Uterus (tissue), 3 donors: ENCODE measurements at regions not wholly inside any gene's neighbourhood (a gene's known extent, or its start where the extent isn't known, plus 50 kb on each side); places are given as distances from the start of the nearest gene placed in this dataset.
A peak's percentile ranks its signal among the peaks of the same experiment; 100 is the strongest.

Experiments
- DNase-seq, 2 donors: peaks; one replicate each; pipeline ENCODE4 v3.0.0-alpha.2; 2019 to 2020
- H3K27ac ChIP-seq, 2 donors: fragments of 200-600 bp; sonication (generic); 1 replicate in 1 of 2; 2 replicates in 1 of 2; pipeline ENCODE4 v1.5.1; 2016 to 2018
- H3K27me3 ChIP-seq, 2 donors: fragments of 200-600 bp; sonication (generic); one replicate each; pipeline ENCODE4 v1.5.1; 2018 to 2019; ENCODE audit warnings: control low read depth in 1 of 2
- H3K36me3 ChIP-seq, 2 donors: fragments of 200-600 bp; sonication (generic); one replicate each; pipeline ENCODE4 v1.5.1; 2019; ENCODE audit warnings: control low read depth in 1 of 2
- H3K4me1 ChIP-seq, 2 donors: fragments of 200-600 bp; sonication (generic); one replicate each; pipeline ENCODE4 v1.5.1; 2018 to 2019; ENCODE audit warnings: control low read depth in 1 of 2
- H3K4me3 ChIP-seq, 2 donors: fragments of 200-600 bp; sonication (generic); 1 replicate in 1 of 2; 2 replicates in 1 of 2; pipeline ENCODE4 v1.5.1; 2018 to 2019; ENCODE audit warnings: mild to moderate bottlenecking in 1 of 2
- H3K9me3 ChIP-seq, 2 donors: fragments of 200-600 bp; sonication (generic); one replicate each; pipeline ENCODE4 v1.5.1; 2019; ENCODE audit warnings: control low read depth in 1 of 2
- CTCF ChIP-seq, 4 experiments: fragments of 200-600 bp in 2 of 4; fragments of 450-650 bp in 2 of 4; sonication (generic) in 2 of 4; IDR thresholded peaks; one replicate each; pipeline ENCODE4 v1.5.1; 2016 to 2019; ENCODE audit warnings: antibody characterized with exemption in 4 of 4, mild to moderate bottlenecking in 2 of 4, moderate library complexity in 1 of 4
- POLR2A ChIP-seq, 2 donors: fragments of 450-650 bp; IDR thresholded peaks; one replicate each; pipeline ENCODE4 v1.6.1; 2016; ENCODE audit warnings: antibody characterized with exemption in 2 of 2, mild to moderate bottlenecking in 1 of 2, moderate library complexity in 1 of 2
- intact Hi-C: fragments of 100-400 bp; cut with DNase I; formaldehyde crosslinking; loops from one replicate; pipeline ENCODE4 v1.15.1; 2023; ENCODE audit warnings: low total_unique reads
- donor health status: DM: yes; HTN: yes; CAD: no.

- no peaks in the 10 kb centered on the region for H3K4me1 ChIP-seq
- H3K36me3 ChIP-seq = no peaks in the 10 kb centered on the region
- no peak overlapping the region for H3K4me3 ChIP-seq
- no peak overlapping the region for H3K27ac ChIP-seq
- intact Hi-C loops = no loop called here
- no peaks in the 10 kb centered on the region for H3K9me3 ChIP-seq
- no peak for TF ChIP-seq POLR2A (IDR thresholded peaks at IDR 0.05)
- TF ChIP-seq CTCF (IDR thresholded peaks at IDR 0.05) = no peak
- DNase-seq = no peak
- H3K27me3 ChIP-seq = no peaks in the 10 kb centered on the region
These were observed 56.8 kb upstream of the HS3ST2 start for GRCh38 chr16:22757202-22757601.

DNA sequence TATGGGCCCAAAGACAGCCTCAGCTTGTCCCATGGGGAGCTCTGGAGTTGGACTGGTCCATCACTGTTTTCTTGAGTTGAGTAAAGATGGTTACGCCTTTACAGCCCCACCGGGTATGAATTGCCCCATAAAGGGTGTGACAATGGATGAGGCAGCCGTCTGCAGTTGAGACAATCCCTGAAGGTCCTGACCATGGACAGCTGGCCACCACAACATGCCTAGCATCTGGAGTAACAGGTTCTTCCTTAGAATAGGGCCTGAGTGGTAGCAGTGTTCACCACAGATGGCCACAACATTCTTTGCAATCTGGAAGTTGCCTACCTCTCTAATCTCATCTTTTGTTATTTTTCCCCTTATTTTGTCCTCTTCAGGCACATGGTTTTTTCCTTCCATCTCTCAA, 51.5 kb upstream of the HS3ST2 start:
- peaks cover 0 to 14% of the 10 kb centered on the region in 2 donors for H3K4me1 ChIP-seq
- H3K27ac ChIP-seq = no peak overlapping the region
- no peak for DNase-seq
- H3K36me3 ChIP-seq = no peaks in the 10 kb centered on the region
- no peaks in the 10 kb centered on the region for H3K9me3 ChIP-seq
- no peak overlapping the region for H3K4me3 ChIP-seq
- TF ChIP-seq POLR2A (IDR thresholded peaks at IDR 0.05) (no peak), CTCF (IDR thresholded peaks at IDR 0.05) (no peak)
- intact Hi-C loops = no loop called here
- H3K27me3 ChIP-seq = no peaks in the 10 kb centered on the region

GRCh38 chr16:22763437-22764080, 50.4 kb upstream of the HS3ST2 start:
- no peak overlapping the region for H3K4me3 ChIP-seq
- no peaks in the 10 kb centered on the region for H3K27me3 ChIP-seq
- peak; percentile 22 to 24 for DNase-seq
- H3K27ac ChIP-seq = peak overlapping the region in 1 of 2 donors; percentile 11
- intact Hi-C loops = no loop called here
- TF ChIP-seq POLR2A (IDR thresholded peaks at IDR 0.05) = no peak
- no peak for TF ChIP-seq CTCF (IDR thresholded peaks at IDR 0.05)
- H3K9me3 ChIP-seq = no peaks in the 10 kb centered on the region
- peaks cover 0 to 14% of the 10 kb centered on the region in 2 donors for H3K4me1 ChIP-seq
- H3K36me3 ChIP-seq = no peaks in the 10 kb centered on the region
